Adrenal gland (tissue), 5 donors: ENCODE measurements at regions not wholly inside any gene's neighbourhood (a gene's known extent, or its start where the extent isn't known, plus 50 kb on each side); places are given as distances from the start of the nearest gene placed in this dataset.

Source experiments
- CTCF ChIP-seq, 6 experiments: fragments of 450-650 bp in 4 of 6; fragments of 200-600 bp in 2 of 6; sonication (generic) in 1 of 6; IDR thresholded peaks; 1 replicate in 5 of 6; 2 replicates in 1 of 6; pipeline versions ENCODE4 v1.5.1 to v1.8.0; 2016 to 2021; ENCODE audit warnings: antibody characterized with exemption in 6 of 6, mild to moderate bottlenecking in 2 of 6, moderate library complexity in 1 of 6
- POLR2A ChIP-seq, 2 donors: fragments of 450-650 bp; IDR thresholded peaks; one replicate each; pipeline ENCODE4 v1.6.1; 2017; ENCODE audit warnings: antibody characterized with exemption in 2 of 2, mild to moderate bottlenecking in 2 of 2, moderate library complexity in 1 of 2
- donor health status: DM: no; HTN: no; CAD: no.

GRCh38 chr3:106540743-106541142 is 671.9 kb upstream of the CBLB start:
- TF ChIP-seq CTCF (IDR thresholded peaks at IDR 0.05) (no peak), POLR2A (IDR thresholded peaks at IDR 0.05) (no peak)
